ENCODE measurements at regions not wholly inside any gene's neighbourhood (a gene's known extent, or its start where the extent isn't known, plus 50 kb on each side); places are given as distances from the start of the nearest gene placed in this dataset.

DNA sequence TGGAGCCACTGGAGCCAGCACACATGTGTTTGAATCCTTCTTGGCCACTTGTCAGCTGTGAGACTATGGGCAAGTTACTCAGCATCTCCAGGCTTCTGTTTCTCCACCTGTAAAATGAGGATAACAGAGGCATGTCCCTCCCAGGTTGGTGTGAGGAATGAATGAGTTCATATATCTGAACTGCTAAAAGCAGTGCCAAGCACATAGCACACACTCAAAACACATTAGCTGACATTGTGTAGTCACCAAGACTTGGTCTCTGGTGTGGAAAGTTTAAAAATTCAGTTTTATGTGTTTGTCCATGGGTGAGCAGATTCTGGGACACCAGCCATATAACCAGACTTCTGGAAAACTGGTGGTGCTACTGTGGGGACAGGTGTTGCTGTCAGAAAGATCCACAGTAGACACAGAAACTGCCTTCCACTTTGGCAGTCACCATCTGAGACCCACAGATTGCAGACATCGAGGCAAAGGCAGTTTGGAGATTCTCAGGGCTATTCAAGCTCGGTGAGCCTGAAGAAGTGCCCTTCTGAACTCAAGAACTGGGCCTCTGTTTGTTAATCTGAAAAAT lies 115.8 kb downstream of the MRPL14 start:
- no peaks in the 10 kb centered on the region for H3K9me3 ChIP-seq
- H3K36me3 ChIP-seq: no peaks in the 10 kb centered on the region
- H3K4me3 ChIP-seq: no peak overlapping the region
- intact Hi-C loops (cut with DNase I): no loop called here
- no peak for TF ChIP-seq POLR2AphosphoS5 (IDR thresholded peaks at IDR 0.05)
- no peak overlapping the region for H3K27ac ChIP-seq
- H3K27me3 ChIP-seq (replicated peaks; ENCODE audit: insufficient read depth): no peaks in the 10 kb centered on the region
- no peaks in the 10 kb centered on the region for H3K4me1 ChIP-seq (replicated peaks)
- no peak for DNase-seq (ENCODE audit: low spot score)
- WGBS: 74% methylated on average over 2 of the region's 2 CpGs

- intact Hi-C loops (cut with DNase I): no loop called here
- Histone ChIP-seq H3K4me1 (replicated peaks) (no peaks in the 10 kb centered on the region), H3K27me3 (replicated peaks; ENCODE audit: insufficient read depth) (no peaks in the 10 kb centered on the region), H3K36me3 (no peaks in the 10 kb centered on the region), H3K9me3 (no peaks in the 10 kb centered on the region), H3K4me3 (no peak overlapping the region), H3K27ac (no peak overlapping the region)
- TF ChIP-seq CTCF (IDR thresholded peaks at IDR 0.05) (no peak), POLR2A (IDR thresholded peaks at IDR 0.05) (no peak), POLR2AphosphoS5 (IDR thresholded peaks at IDR 0.05) (no peak)
- no peak for DNase-seq (ENCODE audit: low spot score)
- 83% methylated on average over 11 of the region's 11 CpGs for WGBS
Observed at GRCh38 chr6:44010411-44011349, 116.6 kb downstream of the MRPL14 start.

- 61% methylated on average over 11 of the region's 11 CpGs for whole genome bisulfite sequencing
- Histone ChIP-seq H3K27ac (no peak overlapping the region), H3K36me3 (no peaks in the 10 kb centered on the region), H3K27me3 (replicated peaks; ENCODE audit: insufficient read depth) (no peaks in the 10 kb centered on the region), H3K4me1 (replicated peaks) (no peaks in the 10 kb centered on the region), H3K4me3 (no peak overlapping the region), H3K9me3 (no peaks in the 10 kb centered on the region)
- DNase-seq (ENCODE audit: low spot score): no peak
- intact Hi-C loops (cut with DNase I): no loop called here
- TF ChIP-seq POLR2A (IDR thresholded peaks at IDR 0.05) (no peak), POLR2AphosphoS5 (IDR thresholded peaks at IDR 0.05) (no peak), CTCF (IDR thresholded peaks at IDR 0.05) (no peak)
Observed at GRCh38 chr6:44009425-44010321, 117.6 kb downstream of the MRPL14 start.

DNA sequence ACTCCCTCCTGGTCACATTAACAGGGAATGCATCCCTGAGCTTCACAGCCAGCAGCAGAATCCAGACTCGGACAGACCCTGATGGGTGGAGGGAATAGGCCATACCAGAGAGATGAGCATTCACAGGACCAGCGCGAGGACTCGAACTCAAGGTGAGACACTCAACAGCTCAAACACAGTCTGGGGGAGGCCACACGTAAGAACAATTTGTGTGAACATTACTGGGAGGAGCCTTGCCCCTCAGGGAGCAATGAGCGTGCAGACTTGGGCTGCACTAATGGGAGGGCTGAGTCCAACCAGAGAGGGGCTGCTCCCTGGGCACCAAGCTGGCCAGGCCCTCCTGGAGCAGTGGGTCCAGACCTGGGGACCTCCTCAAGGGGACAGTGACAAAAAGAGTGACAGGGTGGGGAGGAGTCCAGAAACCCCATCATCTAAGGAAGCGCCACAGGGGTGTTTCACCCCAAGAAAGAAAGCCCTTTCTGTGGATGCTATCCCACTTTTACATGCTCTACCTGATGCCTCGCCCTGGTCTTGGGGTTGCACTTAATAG lies 118.4 kb downstream of the MRPL14 start:
- intact Hi-C loops (cut with DNase I): no loop called here
- no peak overlapping the region for H3K27ac ChIP-seq
- TF ChIP-seq POLR2AphosphoS5 (IDR thresholded peaks at IDR 0.05) (no peak), CTCF (IDR thresholded peaks at IDR 0.05) (no peak), POLR2A (IDR thresholded peaks at IDR 0.05) (no peak)

More for the DNA sequence above, 118.4 kb downstream of the MRPL14 start:
- Histone ChIP-seq H3K27me3 (replicated peaks; ENCODE audit: insufficient read depth) (no peaks in the 10 kb centered on the region), H3K9me3 (no peaks in the 10 kb centered on the region), H3K4me3 (no peak overlapping the region), H3K36me3 (no peaks in the 10 kb centered on the region), H3K4me1 (replicated peaks) (no peaks in the 10 kb centered on the region)
- DNase-seq (ENCODE audit: low spot score): no peak
- WGBS: 97% methylated on average over 8 of the region's 8 CpGs

Data from prostate gland (tissue), 2 donors.